ENCODE measurements at regions not wholly inside any gene's neighbourhood (a gene's known extent, or its start where the extent isn't known, plus 50 kb on each side); places are given as distances from the start of the nearest gene placed in this dataset.

- TF ChIP-seq CTCF (IDR thresholded peaks at IDR 0.05; ENCODE audit: insufficient read depth, low read length, poor library complexity, severe bottlenecking) = no peak
- no peaks in the 10 kb centered on the region for H3K36me3 ChIP-seq (ENCODE audit: control insufficient read depth, insufficient read depth, low read length)
- DNase-seq (ENCODE audit: extremely low read depth, insufficient read length) = no peak
- H3K27me3 ChIP-seq (replicated peaks; ENCODE audit: control insufficient read depth, insufficient read depth, low read length) = no peaks in the 10 kb centered on the region
- H3K4me3 ChIP-seq (replicated peaks; ENCODE audit: low read depth, low read length) = no peak overlapping the region
These were observed 260.3 kb upstream of the MOCS1 start for GRCh38 chr6:40194447-40195170.

GRCh38 chr6:40192516-40192915, 258.3 kb upstream of the MOCS1 start:
- Histone ChIP-seq H3K27me3 (replicated peaks; ENCODE audit: control insufficient read depth, insufficient read depth, low read length) (no peaks in the 10 kb centered on the region), H3K4me3 (replicated peaks; ENCODE audit: low read depth, low read length) (no peak overlapping the region), H3K36me3 (ENCODE audit: control insufficient read depth, insufficient read depth, low read length) (no peaks in the 10 kb centered on the region)
- DNase-seq (ENCODE audit: extremely low read depth, insufficient read length) = no peak
- TF ChIP-seq CTCF (IDR thresholded peaks at IDR 0.05; ENCODE audit: insufficient read depth, low read length, poor library complexity, severe bottlenecking) = no peak

GRCh38 chr6:40188931-40189330, 254.7 kb upstream of the MOCS1 start:
- H3K27me3 ChIP-seq (replicated peaks; ENCODE audit: control insufficient read depth, insufficient read depth, low read length) = no peaks in the 10 kb centered on the region
- no peak for TF ChIP-seq CTCF (IDR thresholded peaks at IDR 0.05; ENCODE audit: insufficient read depth, low read length, poor library complexity, severe bottlenecking)
- no peak for DNase-seq (ENCODE audit: extremely low read depth, insufficient read length)
- no peaks in the 10 kb centered on the region for H3K36me3 ChIP-seq (ENCODE audit: control insufficient read depth, insufficient read depth, low read length)
- H3K4me3 ChIP-seq (replicated peaks; ENCODE audit: low read depth, low read length) = no peak overlapping the region

GRCh38 chr6:40187535-40188144, 253.4 kb upstream of the MOCS1 start:
- Histone ChIP-seq H3K36me3 (ENCODE audit: control insufficient read depth, insufficient read depth, low read length) (no peaks in the 10 kb centered on the region), H3K27me3 (replicated peaks; ENCODE audit: control insufficient read depth, insufficient read depth, low read length) (no peaks in the 10 kb centered on the region), H3K4me3 (replicated peaks; ENCODE audit: low read depth, low read length) (no peak overlapping the region)
- TF ChIP-seq CTCF (IDR thresholded peaks at IDR 0.05; ENCODE audit: insufficient read depth, low read length, poor library complexity, severe bottlenecking) = no peak
- DNase-seq (ENCODE audit: extremely low read depth, insufficient read length) = no peak

- no peak for DNase-seq (ENCODE audit: extremely low read depth, insufficient read length)
- Histone ChIP-seq H3K27me3 (replicated peaks; ENCODE audit: control insufficient read depth, insufficient read depth, low read length) (no peaks in the 10 kb centered on the region), H3K36me3 (ENCODE audit: control insufficient read depth, insufficient read depth, low read length) (no peaks in the 10 kb centered on the region), H3K4me3 (replicated peaks; ENCODE audit: low read depth, low read length) (no peak overlapping the region)
- no peak for TF ChIP-seq CTCF (IDR thresholded peaks at IDR 0.05; ENCODE audit: insufficient read depth, low read length, poor library complexity, severe bottlenecking)
These were observed 251.2 kb upstream of the MOCS1 start for GRCh38 chr6:40185486-40185885.
